B cell (primary cell): ENCODE measurements at regions not wholly inside any gene's neighbourhood (a gene's known extent, or its start where the extent isn't known, plus 50 kb on each side); places are given as distances from the start of the nearest gene placed in this dataset.

ENCODE experiments used
- ATAC-seq: fragments of 200-7000 bp; cut with Tn5 transposase; one replicate; pipeline ENCODE4 v1.10.0; 2021; ENCODE audit warnings: low read depth, mild to moderate bottlenecking, moderate number of reproducible peaks, moderate library complexity
- CTCF ChIA-PET: fragments of 350-600 bp; sonication (Branson Sonifier 250); formaldehyde crosslinking; loops from one replicate; lab custom pipeline; 2021; ENCODE audit warnings: antibody characterized with exemption, inconsistent platforms; lab: Charles Lee
- POLR2A ChIA-PET: fragments of 350-600 bp; sonication (Branson Sonifier 250); formaldehyde crosslinking; loops from one replicate; lab custom pipeline; 2021; ENCODE audit warnings: antibody characterized with exemption; lab: Charles Lee
- DNase-seq: peaks from one replicate; pipeline ENCODE4 v3.0.0; 2013
- H2AFZ ChIP-seq: 2 replicates; pipeline ENCODE4 v1.6.1; 2012; ENCODE audit warnings: mild to moderate bottlenecking, low read depth, low read length; ENCODE audit not compliant: insufficient read depth, poor library complexity, severe bottlenecking
- H3K27ac ChIP-seq, 2 donors: 1 replicate in 1 of 2; 2 replicates in 1 of 2; pipeline ENCODE4 v1.5.1; 2012 to 2013; ENCODE audit warnings: low read length in 2 of 2, mild to moderate bottlenecking in 2 of 2, moderate library complexity in 1 of 2
- H3K27me3 ChIP-seq, 4 experiments: fragments of 200-600 bp in 1 of 4; sonication (generic) in 1 of 4; replicated peaks in 1 of 4; 1 replicate in 2 of 4; 2 replicates in 2 of 4; pipeline versions ENCODE4 v1.6.1 to v1.7.0; 2013 to 2016; ENCODE audit warnings: low read length in 3 of 4, mild to moderate bottlenecking in 2 of 4, mixed read lengths in 1 of 4, moderate library complexity in 1 of 4; ENCODE audit not compliant: insufficient read depth in 4 of 4, control insufficient read depth in 3 of 4; ENCODE audit errors: control extremely low read depth in 1 of 4
- H3K36me3 ChIP-seq, 2 experiments: replicated peaks in 1 of 2; 1 replicate in 1 of 2; 2 replicates in 1 of 2; pipeline versions ENCODE4 v1.6.1 to v1.7.1; 2013; ENCODE audit warnings: low read length in 1 of 2; ENCODE audit not compliant: insufficient read depth in 2 of 2, control insufficient read depth in 1 of 2; ENCODE audit errors: control extremely low read depth in 1 of 2, extremely low read depth in 1 of 2
- H3K4me1 ChIP-seq, 2 donors: fragments of 200-600 bp in 1 of 2; sonication (generic) in 1 of 2; 1 replicate in 1 of 2; 2 replicates in 1 of 2; pipeline versions ENCODE4 v1.5.1 to v1.6.1; 2013 to 2017; ENCODE audit warnings: low read length in 2 of 2; ENCODE audit not compliant: control insufficient read depth in 2 of 2, insufficient read depth in 2 of 2
- H3K4me2 ChIP-seq: replicated peaks from 2 replicates; pipeline ENCODE3; 2012; ENCODE audit warnings: mild to moderate bottlenecking, low read depth, low read length; ENCODE audit not compliant: poor library complexity, severe bottlenecking
- H3K4me3 ChIP-seq, 5 experiments: fragments of 200-600 bp in 1 of 5; sonication (generic) in 1 of 5; 1 replicate in 3 of 5; 2 replicates in 2 of 5; pipeline versions ENCODE4 v1.5.1 to v1.7.0; 2011 to 2016; ENCODE audit warnings: low read length in 4 of 5, mild to moderate bottlenecking in 4 of 5, low read depth in 2 of 5, control low read depth in 1 of 5, moderate library complexity in 1 of 5; ENCODE audit not compliant: insufficient read depth in 1 of 5; ENCODE audit errors: control extremely low read depth in 1 of 5, extremely low read depth in 1 of 5
- H3K79me2 ChIP-seq: fragments of 200-600 bp; sonication (generic); one replicate; pipeline ENCODE4 v1.6.0; 2016; ENCODE audit warnings: low read length; ENCODE audit not compliant: control insufficient read depth, insufficient read depth
- H3K9ac ChIP-seq: fragments of 200-600 bp; sonication (generic); 2 replicates; pipeline ENCODE4 v1.6.1; 2017; ENCODE audit warnings: mild to moderate bottlenecking, low read length, moderate library complexity
- H3K9me3 ChIP-seq, 3 donors: one replicate each; pipeline versions ENCODE4 v1.6.1 to v1.7.1; 2013; ENCODE audit warnings: low read length in 2 of 3; ENCODE audit not compliant: control insufficient read depth in 2 of 3, insufficient read depth in 1 of 3; ENCODE audit errors: control extremely low read depth in 1 of 3
- H4K20me1 ChIP-seq: 2 replicates; pipeline ENCODE4 v1.6.0; 2012; ENCODE audit warnings: mild to moderate bottlenecking, low read length; ENCODE audit not compliant: insufficient read depth, control insufficient read depth, poor library complexity, severe bottlenecking
- H3K27ac Mint-ChIP-seq: one replicate; pipeline ENCODE4 v1.8.0; 2021; ENCODE audit warnings: mixed read lengths
- H3K27me3 Mint-ChIP-seq: one replicate; pipeline ENCODE4 v1.8.0; 2021; ENCODE audit warnings: mixed read lengths
- H3K4me1 Mint-ChIP-seq: one replicate; pipeline ENCODE4 v1.8.0; 2021; ENCODE audit warnings: mixed read lengths
- H3K4me3 Mint-ChIP-seq: one replicate; pipeline ENCODE4 v1.8.0; 2021; ENCODE audit warnings: mixed read lengths
- H3K9me3 Mint-ChIP-seq: one replicate; pipeline ENCODE4 v1.8.0; 2022; ENCODE audit warnings: mixed read lengths; ENCODE audit not compliant: insufficient read depth
- CTCF ChIP-seq: fragments of 200-600 bp; IDR thresholded peaks from one replicate; pipeline ENCODE4 v1.8.0; 2022; ENCODE audit warnings: antibody characterized with exemption, mild to moderate bottlenecking
- EZH2 ChIP-seq: IDR thresholded peaks from 2 replicates; pipeline ENCODE4 v1.6.1; 2012; ENCODE audit warnings: borderline replicate concordance, low read depth, mild to moderate bottlenecking, moderate library complexity, low read length; ENCODE audit not compliant: insufficient read depth, poor library complexity, severe bottlenecking
- WGBS: methylation state at CpG from one replicate; pipeline ENCODE4 v1.1.5; 2013; ENCODE audit warnings: missing lambda C conversion rate; ENCODE audit not compliant: insufficient coverage; 5-methylcytosine and 5-hydroxymethylcytosine counted together
- intact Hi-C: fragments of 100-400 bp; cut with micrococcal nuclease; formaldehyde crosslinking; loops from one replicate; pipeline ENCODE4 v1.10.0; 2022

DNA sequence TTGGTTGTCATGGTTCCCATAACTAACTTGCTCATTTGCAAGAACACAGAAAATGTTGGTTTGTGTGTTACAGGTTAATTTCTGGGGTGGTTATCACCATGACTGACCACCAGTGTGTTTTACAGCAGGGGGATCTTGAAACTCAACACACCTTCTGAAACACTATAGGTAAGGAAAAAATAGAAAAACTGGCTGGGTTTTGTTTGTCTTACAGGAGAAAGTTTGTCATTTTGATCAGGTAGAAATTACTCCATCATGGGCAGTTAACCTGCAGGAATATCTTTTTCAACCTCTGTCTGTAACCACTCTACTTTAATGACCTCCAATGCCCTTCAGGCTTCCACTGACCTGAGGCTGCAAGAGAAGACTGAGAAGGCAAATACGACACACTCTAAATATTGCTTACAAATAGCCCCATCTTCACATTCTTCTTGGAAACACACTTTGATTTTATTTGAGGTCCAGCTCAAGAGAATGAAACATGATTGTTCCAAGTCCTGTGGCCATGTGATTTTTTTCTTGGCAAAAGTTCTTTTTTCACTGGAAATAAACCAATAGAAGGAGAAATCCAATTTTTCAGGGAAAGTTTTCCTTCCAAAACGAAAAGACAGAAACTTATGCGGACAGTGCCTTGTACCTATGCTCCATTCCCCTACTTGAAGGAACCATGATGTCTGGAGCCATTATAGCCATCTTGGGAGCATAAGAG lies 428.7 kb upstream of the SALL1 start:
- 100% methylated on average over 1 of the region's 3 CpGs for WGBS
- no peaks in the 10 kb centered on the region for H3K27me3 Mint-ChIP-seq
- Histone ChIP-seq H4K20me1 (no peaks in the 10 kb centered on the region), H3K79me2 (no peaks in the 10 kb centered on the region), H3K36me3 (no peaks in the 10 kb centered on the region), H3K4me3 (no peak overlapping the region), H3K27me3 (no peaks in the 10 kb centered on the region), H3K9ac (no peak overlapping the region), H3K9me3 (peaks cover 0 to 2% (median 0%) of the 10 kb centered on the region in 3 donors), H3K4me2 (no peak overlapping the region), H3K27ac (no peak overlapping the region), H2AFZ (no peak overlapping the region), H3K4me1 (no peaks in the 10 kb centered on the region)
- TF ChIP-seq EZH2 (no peak), CTCF (no peak)
- H3K4me3 Mint-ChIP-seq: no peak overlapping the region
- DNase-seq (no peak), ATAC-seq (no peak)
- no peak overlapping the region for H3K27ac Mint-ChIP-seq
- POLR2A ChIA-PET: no interaction called here
- H3K9me3 Mint-ChIP-seq: peaks cover 4% of the 10 kb centered on the region
- CTCF ChIA-PET: no interaction called here
- H3K4me1 Mint-ChIP-seq: no peaks in the 10 kb centered on the region
- intact Hi-C loops: no loop called here

GRCh38 chr16:51577621-51578303 lies 426.7 kb upstream of the SALL1 start:
- H3K27me3 Mint-ChIP-seq: no peaks in the 10 kb centered on the region
- no peaks in the 10 kb centered on the region for H3K79me2 ChIP-seq
- H3K4me2 ChIP-seq: no peak overlapping the region
- ATAC-seq: no peak
- H3K27ac ChIP-seq: no peak overlapping the region
- 31% methylated on average over 5 of the region's 8 CpGs for WGBS
- H3K4me3 Mint-ChIP-seq: no peak overlapping the region
- no peaks in the 10 kb centered on the region for H3K27me3 ChIP-seq
- ChIA-PET CTCF (no interaction called here), POLR2A (no interaction called here)
- H3K36me3 ChIP-seq: no peaks in the 10 kb centered on the region
- TF ChIP-seq EZH2: no peak
- no peak overlapping the region for H3K9ac ChIP-seq
- H3K4me1 Mint-ChIP-seq: no peaks in the 10 kb centered on the region
- H3K4me1 ChIP-seq: no peaks in the 10 kb centered on the region
- no peak for DNase-seq
- H3K9me3 ChIP-seq: peaks cover 0 to 2% (median 0%) of the 10 kb centered on the region in 3 donors
- H3K27ac Mint-ChIP-seq: no peak overlapping the region
- H2AFZ ChIP-seq: no peak overlapping the region
- peaks cover 4% of the 10 kb centered on the region for H3K9me3 Mint-ChIP-seq
- no peak overlapping the region for H3K4me3 ChIP-seq
- intact Hi-C loops: no loop called here
- no peaks in the 10 kb centered on the region for H4K20me1 ChIP-seq
